ENCODE measurements at regions not wholly inside any gene's neighbourhood (a gene's known extent, or its start where the extent isn't known, plus 50 kb on each side); places are given as distances from the start of the nearest gene placed in this dataset.

DNA sequence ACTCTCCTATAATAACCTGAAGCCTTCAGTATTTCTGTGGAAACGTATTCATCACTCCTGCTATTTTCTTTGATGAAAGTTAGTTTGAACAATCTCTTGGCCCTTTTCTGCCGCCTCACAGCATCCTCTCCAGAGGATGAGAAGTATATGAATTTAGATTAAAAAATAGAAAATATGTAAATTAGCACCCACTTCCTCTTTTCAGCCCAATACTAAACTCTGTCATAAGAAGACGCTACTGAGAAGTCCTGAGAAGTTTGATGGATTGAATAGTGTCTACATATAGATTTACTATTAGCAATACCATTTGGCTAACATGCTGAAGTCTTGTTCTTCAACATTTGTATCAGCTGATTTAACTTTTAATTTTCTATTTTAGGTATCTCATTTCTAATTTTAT lies 526.4 kb upstream of the SPHKAP start:
- DNase-seq (ENCODE audit: low spot score): no peak

DNA sequence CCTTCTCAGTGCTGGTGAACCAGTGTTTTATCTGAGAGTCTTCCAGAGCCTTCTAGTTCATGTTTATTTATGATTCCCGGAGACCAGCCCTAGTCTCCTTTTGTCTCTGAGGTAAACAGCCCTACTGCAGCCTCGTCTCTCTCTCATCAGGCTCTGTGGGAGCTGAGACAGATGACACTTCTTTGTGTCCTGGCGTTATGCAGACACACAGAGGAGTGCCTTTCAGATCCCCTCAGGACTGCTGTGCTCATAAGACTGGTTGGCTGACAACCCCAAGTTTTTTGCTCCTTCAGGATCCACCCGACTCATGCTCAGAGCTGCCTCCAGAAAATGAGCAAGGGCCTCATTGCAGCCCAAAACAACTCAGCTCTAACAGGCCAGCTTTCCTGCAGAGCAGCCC lies 523.8 kb upstream of the SPHKAP start:
- no peak for DNase-seq (ENCODE audit: low spot score)

DNA sequence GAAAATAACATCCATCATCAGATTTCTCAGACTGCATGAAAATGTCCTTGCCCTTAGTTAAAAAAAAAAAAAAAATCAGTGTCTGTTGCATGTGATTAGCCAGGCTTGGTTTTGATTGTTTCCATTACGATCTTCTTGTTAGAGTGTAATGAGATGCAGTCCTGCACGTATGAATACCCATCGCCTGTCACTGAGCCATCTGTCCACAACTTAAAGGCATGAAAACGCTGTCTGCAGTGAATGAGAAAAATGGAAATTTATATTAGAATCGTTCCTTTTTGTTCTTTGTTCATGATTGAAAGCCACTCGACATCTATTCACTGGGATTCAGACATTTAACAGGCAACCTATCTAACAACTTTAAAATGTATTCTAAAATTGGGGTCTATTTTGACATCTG lies 521.7 kb upstream of the SPHKAP start:
- DNase-seq (ENCODE audit: low spot score): no peak

DNA sequence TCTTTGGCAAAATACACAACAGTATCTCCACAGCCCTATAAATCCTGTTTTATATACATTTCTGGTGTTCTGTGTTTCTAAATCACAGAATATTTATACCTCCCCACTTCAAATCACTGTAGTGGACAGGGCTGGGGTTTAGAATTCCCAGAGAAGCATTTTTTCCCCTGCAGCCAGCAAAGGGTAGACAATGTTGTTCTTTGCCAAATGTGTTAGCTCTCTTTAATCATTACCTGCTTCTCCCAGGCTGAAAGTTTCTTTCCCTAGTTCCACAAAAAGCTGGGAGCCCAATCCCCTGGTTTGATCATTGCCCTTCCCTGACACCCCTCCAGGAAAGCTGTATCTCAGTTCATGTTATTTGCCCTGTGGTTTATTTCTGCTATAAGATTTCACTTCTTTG lies 520.0 kb upstream of the SPHKAP start:
- DNase-seq (ENCODE audit: low spot score): no peak

DNA sequence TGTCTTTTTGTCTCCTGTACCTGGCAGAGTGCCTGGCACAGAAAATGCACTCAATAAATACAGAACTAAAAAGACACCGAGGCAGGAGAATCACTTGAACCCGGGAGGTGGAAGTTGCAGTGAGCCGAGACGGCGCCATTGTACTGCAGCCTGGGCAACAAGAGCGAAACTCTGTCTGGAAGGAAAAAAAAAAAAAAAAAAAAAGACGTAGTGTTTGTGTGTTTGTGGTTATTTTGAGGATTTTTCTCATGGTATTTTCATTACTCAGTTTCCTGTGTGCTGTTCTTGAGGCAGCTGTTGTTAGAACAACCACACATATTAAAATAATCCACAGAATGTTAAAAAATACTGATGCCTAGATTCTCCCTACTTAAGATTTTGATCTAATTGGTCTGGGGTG lies 519.2 kb upstream of the SPHKAP start:
- DNase-seq (ENCODE audit: low spot score): no peak

DNA sequence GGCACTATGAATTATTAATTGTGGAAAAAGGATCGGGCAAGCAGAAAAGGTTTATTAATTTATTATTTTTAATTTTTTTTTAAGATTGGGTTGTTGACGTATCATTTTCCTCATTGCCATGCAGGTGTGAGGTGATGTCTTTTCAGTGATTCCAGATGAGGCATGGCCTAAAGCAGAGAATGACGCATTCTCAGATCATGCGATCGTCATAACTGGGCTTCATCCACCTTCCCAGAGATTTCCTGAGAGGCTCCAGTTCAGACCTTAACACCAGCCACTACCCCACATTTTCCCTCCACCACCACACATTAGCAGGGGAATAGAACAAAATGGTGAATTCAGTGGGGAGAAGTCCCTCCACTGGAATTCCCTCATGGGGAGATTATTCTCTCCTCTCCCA lies 518.4 kb upstream of the SPHKAP start:
- DNase-seq (ENCODE audit: low spot score): no peak

DNA sequence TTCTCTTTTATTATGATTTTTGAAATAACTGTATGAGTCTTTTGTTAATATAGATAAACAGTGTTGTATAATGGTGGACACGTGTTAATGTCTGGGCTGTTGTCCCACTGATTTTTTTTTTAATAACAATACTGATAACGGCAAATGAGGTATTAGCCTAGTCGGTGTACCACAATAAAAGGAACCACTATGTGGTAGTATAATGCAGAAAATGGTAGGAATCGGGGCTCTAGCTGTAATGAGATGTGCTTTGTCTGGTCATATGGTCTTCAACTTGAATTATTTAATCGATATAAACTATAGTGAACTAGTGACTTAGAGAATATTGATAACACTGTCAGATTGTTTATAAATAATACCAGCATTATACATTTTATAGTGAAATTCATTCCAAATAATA lies 517.9 kb upstream of the SPHKAP start:
- DNase-seq (ENCODE audit: low spot score): peak; percentile 37

DNA sequence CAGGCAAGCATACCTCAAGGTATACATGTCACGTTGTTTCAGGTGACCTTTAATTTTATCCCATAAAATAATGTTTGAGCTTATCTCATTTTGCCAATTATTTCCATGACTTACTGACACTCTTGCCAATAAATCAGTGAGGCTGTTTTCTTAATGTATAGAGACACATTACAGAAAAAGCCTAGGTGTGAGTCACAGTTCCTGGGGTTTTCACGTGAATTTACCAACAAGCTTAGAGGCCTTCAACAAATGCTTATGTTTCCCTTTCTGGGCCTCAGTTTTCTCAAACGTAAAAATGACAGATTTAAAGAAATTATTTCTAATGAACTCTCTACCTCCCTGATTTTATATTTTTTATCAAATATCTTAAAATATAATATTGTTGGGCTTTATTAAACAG lies 517.5 kb upstream of the SPHKAP start:
- DNase-seq (ENCODE audit: low spot score): no peak

DNA sequence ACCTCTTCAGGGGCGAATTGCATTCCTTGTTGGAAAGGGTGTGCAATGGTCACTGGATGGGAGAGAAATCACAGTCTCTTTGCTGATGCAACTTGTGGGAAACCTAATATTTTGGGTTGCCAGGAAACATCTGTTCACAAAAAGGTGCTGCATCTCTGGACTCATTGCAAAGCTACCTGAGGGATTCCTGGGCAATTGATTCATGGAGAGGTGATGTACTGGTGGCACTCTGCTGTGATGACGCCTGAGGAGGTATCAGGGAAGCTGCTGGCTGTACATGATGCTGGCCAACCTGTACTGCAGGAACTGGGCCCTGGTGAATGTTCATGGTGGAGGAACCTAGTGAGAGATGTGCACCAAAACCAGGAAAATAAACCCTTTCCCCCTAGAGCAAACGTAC lies 516.0 kb upstream of the SPHKAP start:
- no peak for DNase-seq (ENCODE audit: low spot score)

DNA sequence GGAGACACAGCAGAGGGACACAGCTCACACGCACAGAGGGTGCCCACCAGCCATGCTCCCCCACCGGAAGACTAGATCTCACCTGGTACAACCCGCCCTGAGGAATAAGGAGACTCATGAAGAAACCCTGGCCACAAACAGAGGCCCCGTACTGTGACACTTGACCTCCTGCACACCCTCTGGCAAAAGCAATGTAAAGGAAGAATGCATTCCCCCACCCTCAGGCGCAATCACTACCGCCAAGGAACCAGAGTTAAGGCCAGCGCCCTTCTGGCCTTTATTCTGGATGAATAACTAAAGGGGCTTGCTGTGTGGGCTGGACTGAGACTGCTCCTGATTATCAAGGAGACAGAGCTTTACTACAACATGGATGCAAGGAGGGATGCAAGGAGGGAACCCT lies 509.2 kb upstream of the SPHKAP start:
- DNase-seq (ENCODE audit: low spot score): no peak

DNA sequence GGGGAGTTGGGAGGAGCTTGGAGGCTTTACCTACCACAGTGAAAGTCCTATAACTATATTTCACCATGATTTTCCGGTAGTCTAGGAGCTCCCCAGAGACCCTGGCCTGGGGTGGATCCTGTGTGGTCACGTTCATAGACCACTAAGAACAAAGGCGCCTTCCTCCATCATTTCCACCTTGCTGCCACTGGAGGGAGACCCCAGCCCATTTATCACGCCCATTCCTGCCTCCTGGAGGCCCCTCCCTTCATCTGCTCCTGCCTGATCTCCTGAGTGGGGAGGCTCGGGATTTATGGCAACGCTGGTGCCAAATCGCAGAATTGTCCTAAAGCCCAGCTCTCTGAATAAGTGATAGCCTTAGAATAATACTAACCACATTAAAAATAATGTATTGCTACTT lies 507.6 kb upstream of the SPHKAP start:
- peak; percentile 14 for DNase-seq (ENCODE audit: low spot score)

DNA sequence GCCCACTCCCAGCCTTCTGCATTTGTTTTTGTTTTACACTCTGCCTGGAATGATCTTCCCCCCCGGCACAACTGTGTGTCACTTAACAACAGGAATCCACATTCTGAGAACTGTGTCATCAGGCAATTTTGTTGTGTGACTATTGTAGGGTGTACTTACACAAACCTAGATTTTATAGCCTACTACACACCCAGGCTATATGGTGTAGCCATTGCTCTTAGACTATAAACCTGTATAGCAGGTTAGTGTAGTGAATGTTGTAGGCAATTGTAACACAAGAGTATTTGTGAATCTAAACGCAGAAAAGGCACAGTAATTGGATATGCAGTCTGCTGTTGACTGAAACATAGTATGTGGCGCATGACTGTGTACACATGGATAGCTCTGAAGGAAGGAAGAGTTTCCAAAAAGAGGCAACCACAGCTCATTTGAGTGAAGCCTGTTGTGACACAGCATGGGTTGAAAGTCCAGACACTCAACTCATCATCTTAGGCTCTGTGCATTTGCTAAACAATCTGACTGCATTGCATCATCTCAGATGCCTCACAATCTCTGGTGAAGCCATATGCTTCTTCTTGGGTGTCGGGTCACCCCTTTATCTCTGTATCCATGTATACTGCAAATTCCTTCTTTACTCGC lies 506.6 kb upstream of the SPHKAP start:
- DNase-seq (ENCODE audit: low spot score): peak; percentile 23

DNA sequence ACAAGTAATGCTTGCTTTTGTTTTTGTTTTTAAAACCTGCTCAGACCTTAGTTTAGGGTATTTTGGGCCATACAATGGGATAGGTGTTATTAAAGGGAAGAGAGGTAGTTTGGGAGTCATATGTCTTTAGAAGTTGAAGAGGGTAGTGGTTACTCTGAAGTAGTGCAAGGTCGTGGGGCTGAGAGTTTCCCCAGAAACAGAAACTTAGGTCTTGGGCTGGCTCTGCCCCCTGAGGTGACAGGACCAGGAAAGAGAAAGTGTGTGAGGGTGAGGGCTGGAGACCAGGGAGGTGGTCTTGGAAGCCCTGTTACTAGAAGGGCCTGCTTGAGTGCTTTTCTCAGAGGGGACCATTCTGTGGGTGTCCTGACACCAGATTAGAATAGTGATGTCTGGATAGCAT lies 500.5 kb upstream of the SPHKAP start:
- no peak for DNase-seq (ENCODE audit: low spot score)

DNA sequence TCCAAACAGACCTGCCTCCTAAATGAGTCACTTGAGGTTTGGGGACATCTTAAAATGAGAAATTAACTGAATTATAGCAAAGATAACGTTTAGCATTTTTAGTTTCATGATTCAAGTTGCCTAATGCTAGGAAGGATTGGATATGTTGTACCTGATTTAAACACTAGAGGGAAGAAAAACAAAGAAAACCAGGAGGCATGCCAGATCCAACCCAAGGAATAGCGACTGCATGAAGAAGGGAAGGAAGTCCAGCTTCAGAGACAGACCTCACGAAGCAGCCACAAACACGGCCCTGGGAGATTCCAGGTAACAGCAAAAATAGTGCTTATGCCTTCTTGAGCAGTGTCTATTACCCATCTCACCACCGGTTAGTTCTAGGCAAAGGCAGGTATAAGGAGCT lies 499.9 kb upstream of the SPHKAP start:
- DNase-seq (ENCODE audit: low spot score): peak; percentile 39

DNA sequence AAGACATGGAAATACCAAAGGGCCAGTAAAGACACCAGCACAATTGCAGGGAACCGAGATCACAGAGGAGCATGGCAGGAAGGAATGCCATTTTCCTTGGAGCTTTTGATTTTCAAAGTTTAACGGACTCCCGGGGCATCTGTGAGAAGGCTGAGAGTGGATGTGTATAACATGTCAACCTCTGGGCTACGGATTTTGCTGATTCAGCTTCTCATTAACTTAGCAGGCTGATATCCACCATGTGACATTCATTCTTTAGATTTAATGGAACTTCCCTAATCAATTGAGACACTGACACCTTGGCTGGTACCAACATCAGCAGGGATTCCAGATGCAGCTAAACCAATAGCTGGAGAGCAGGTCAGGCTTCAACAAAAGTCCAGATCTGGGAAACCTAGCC lies 496.6 kb upstream of the SPHKAP start:
- DNase-seq (ENCODE audit: low spot score): no peak

DNA sequence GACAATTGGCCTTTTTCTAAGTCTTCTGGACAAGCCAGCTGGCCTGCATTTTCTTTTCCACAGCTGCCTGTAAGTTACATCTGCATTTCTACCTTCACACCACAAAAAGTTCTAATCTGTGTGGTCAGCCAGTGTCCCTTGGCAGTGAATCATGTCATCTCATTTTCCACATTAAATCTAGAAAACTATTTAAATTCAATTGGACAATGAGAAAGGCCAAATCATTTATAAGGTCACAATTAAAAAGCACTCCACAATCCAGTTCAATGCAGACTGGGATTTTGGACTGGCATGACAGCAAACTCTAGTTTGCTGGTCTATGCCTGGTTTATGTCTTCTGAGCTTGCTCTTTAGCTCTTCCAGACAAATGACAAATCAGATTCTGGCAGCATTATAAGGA lies 494.2 kb upstream of the SPHKAP start:
- no peak for DNase-seq (ENCODE audit: low spot score)

DNA sequence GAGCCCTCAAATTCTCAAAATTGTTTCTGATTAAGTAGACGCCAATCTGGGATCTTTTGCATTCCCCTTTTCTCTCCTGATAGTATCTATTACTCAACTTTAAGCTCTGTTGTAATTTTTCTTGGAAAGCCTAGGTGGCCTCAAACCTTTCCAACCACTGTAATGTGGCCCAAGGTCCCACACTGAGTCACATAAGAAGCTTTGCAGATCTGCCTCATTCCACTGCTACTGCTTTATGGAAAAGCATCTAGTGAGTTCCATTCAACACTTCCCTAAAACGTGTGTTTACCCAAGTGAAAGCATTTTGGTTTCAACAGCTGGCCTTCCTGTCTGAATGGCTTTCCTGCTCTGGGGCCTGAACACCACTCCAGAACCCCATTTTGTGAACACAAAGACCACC lies 493.6 kb upstream of the SPHKAP start:
- peak; percentile 59 for DNase-seq (ENCODE audit: low spot score)

DNA sequence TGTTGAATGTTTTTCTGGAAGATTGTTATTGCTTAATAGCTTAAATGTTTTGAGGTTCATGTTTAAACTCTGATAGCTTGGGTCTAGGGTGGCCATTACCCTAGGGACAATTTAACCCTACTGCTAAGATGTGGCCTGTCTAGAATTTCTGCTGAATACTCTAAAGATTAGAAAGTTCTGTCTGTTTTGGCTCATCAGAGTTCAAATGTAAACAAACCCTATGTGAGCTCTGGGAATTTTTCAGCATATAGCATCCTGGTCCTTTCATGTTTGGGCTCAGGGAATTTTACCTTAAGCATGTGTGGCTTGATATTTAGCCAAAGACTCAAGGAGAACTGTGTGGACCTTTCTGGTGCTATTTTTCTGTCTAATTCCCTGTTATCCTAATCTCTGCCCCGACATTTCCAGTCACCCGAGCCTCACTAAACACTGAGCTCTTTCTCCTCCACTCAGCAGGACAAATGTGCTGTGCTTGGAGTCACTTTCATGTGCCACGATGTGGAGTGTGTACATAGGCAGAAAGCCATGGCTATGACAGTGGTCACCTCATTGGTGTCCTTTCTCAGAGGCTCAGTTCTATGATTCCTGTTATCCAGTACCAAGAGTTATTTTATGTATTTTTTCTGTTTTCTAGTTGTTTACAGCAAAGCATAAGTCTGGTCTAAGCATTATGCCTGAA lies 492.5 kb upstream of the SPHKAP start:
- no peak for DNase-seq (ENCODE audit: low spot score)

DNA sequence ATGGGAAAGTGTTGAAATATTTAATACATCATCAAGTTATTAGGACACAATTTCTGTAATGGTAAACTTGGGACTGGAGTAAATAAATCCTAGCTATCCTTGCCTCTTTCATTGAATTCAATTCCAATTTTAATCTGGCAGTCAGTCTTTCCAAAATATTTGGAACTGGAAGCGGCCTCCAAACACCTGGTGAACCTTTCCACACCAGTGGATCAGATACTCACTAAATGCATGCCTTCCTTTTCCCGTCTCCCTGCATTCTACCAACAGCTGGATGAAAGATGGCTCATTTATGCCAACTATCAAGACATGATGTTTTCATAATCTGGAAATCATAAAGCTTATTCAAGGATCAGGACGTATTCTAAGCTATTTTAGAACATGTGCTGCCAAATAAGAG lies 488.2 kb upstream of the SPHKAP start:
- DNase-seq (ENCODE audit: low spot score): no peak

DNA sequence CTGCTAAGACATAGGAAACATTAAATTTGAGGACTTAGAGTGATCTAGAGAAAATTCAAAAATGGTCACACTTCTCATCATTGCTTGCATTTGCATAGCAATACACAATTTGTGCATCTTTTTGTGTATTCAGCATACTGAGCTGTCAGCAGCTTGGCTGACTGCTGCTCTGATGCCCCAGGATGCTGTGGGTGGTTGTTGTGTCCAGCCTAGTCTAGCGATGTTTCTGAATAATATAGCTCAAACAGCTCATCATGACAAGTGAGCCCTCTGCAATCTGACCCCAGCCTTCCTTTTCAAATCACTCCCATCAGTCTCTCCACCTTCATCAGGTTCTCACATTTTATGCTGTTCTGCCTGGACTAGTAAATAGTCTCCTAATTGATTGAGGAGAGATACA lies 483.7 kb upstream of the SPHKAP start:
- no peak for DNase-seq (ENCODE audit: low spot score)

DNA sequence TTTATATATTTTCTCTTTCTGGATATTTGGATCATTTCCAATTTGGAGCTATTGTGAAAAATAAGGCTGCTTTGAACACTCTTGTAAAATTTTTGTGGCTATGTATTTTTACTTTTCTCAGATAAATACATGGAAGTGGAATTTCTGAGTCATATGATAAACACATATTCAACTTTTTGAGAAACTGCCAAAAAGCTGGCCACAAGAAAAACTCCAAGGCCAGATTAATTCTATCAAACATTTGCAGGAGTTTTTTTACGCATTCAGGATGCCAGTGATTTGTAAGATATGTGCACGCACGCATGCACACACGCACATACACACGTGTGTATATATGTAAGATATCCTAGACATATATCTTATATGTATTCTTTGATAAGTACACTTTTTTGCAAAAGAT lies 477.5 kb upstream of the SPHKAP start:
- DNase-seq (ENCODE audit: low spot score): peak; percentile 18

DNA sequence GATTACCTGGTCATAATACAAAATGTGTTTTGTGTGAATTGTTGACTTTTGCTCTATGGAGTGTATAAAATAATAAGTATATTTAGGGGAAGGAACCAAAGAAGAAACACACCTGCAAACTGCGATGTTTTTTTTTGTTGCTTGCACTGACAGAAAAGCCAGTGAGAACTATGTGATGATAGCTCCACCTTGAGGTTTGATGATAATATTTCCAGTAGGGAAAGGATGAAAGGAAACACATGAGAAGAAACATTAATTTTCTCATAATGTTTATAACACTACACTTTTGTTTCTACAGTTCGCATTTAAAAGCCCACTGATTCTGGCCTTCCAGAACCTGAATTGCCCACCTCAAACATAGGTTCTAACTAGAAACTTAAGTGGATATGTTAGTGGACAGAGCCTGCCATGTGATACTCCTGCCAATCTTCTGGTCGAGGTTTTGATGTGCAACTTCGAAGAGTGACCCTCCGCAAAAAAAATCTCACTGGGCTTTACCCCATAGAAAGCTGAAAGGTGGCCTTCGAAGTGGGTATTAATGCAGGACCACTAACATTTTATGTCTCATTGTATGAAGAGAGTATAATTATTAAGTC lies 476.4 kb upstream of the SPHKAP start:
- DNase-seq (ENCODE audit: low spot score): peak; percentile 39

DNA sequence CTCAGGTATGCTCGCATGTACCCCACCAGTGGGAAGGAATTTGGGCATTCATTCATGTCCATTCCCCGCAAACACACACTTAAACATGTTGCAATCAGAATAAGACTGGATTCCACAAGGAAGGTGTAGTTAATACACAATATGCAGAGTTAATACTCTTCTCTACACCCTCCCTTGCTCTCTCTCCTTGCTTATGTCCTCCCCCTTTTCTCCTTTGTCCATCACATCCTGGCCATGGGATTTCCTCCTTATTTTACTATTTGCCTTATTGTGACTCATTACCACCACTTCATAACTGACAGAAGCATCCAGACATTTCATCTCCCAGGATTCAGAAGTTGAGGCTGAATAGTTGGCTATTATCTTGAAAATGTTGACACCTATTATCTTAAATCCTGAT lies 473.8 kb upstream of the SPHKAP start:
- DNase-seq (ENCODE audit: low spot score): no peak

DNA sequence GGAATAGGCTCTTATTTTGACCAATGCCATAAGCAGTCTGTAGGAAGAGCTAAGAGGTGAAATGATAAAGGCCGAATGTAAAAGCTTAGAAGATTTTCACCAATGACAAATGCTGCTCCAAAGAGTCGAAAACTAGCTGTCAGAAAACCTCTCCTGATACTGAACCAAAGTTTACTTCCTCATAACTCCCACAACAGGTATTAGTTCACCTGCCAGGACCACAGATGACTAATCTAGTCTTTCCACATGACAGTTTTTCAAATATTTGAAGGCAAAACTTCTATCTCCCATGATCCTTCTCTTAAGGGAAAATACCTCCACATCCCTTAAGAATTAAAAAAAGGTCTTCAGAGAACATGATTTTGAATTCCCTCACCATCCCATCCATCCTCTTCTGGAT lies 473.2 kb upstream of the SPHKAP start:
- no peak for DNase-seq (ENCODE audit: low spot score)
